ENCODE measurements at regions not wholly inside any gene's neighbourhood (a gene's known extent, or its start where the extent isn't known, plus 50 kb on each side); places are given as distances from the start of the nearest gene placed in this dataset.

GRCh38 chr2:2524348-2524941 lies 193.4 kb upstream of the MYT1L start:
- no peak for TF ChIP-seq CTCF (IDR thresholded peaks at IDR 0.05; ENCODE audit: extremely low read depth, missing control alignments)

GRCh38 chr2:2523461-2524347 lies 192.6 kb upstream of the MYT1L start:
- TF ChIP-seq CTCF (IDR thresholded peaks at IDR 0.05; ENCODE audit: extremely low read depth, missing control alignments): no peak
- no peak for DNase-seq (ENCODE audit: low spot score)

More at GRCh38 chr2:2524348-2524941, 193.4 kb upstream of the MYT1L start:
- DNase-seq (ENCODE audit: low spot score): no peak

GRCh38 chr2:2520401-2520811 lies 189.3 kb upstream of the MYT1L start:
- no peak for TF ChIP-seq CTCF (IDR thresholded peaks at IDR 0.05; ENCODE audit: extremely low read depth, missing control alignments)

DNA sequence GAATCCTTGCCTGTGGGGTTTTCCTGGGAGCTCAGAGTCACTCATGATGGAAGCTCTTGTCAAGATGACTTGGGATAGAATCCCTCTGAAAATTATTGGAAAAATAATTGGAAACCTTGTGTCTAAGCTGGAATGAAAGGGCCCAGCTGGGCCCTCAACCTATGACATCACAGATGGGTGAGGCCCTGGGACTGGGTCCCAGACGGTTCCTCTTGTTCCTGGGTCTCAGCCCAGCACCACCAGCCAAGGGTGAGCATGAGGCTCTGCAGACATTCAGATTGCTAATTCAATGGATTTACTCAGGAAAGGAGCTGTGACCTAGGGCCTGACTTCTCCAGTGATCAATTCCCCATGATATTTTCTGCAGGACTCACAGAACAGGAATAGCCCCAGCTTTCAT lies 188.3 kb upstream of the MYT1L start:
- TF ChIP-seq CTCF (IDR thresholded peaks at IDR 0.05; ENCODE audit: extremely low read depth, missing control alignments): no peak
- no peak for DNase-seq (ENCODE audit: low spot score)

More at GRCh38 chr2:2520401-2520811, 189.3 kb upstream of the MYT1L start:
- no peak for DNase-seq (ENCODE audit: low spot score)

- no peak for DNase-seq (ENCODE audit: low spot score)
- TF ChIP-seq CTCF (IDR thresholded peaks at IDR 0.05; ENCODE audit: extremely low read depth, missing control alignments): no peak
Measured at GRCh38 chr2:2517399-2517798, 186.3 kb upstream of the MYT1L start.

DNA sequence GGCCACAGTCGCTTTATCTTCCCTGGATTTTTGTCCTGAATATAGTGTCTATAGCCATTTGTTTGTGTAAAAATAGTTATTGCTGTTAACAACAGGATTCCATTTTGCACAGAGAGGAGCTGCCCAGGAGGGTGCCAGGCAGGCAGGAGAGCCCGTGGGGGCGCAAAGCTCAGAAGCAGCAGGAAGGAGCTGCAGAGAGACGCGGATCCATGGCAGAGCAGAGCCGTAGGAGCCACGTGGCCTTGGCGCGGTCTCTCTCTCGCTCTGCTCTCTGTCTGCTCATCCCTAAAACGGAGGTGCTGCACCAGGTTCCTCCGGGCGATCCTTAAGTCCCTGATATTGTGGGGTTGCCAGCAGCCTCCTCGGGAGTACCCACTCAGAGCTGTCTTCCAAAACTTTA lies 185.3 kb upstream of the MYT1L start:
- no peak for DNase-seq (ENCODE audit: low spot score)
- no peak for TF ChIP-seq CTCF (IDR thresholded peaks at IDR 0.05; ENCODE audit: extremely low read depth, missing control alignments)

GRCh38 chr2:2512931-2513330 lies 181.9 kb upstream of the MYT1L start:
- TF ChIP-seq CTCF (IDR thresholded peaks at IDR 0.05; ENCODE audit: extremely low read depth, missing control alignments): no peak
- DNase-seq (ENCODE audit: low spot score): no peak
